C4-2B (cell line): ENCODE measurements at regions not wholly inside any gene's neighbourhood (a gene's known extent, or its start where the extent isn't known, plus 50 kb on each side); places are given as distances from the start of the nearest gene placed in this dataset.

Experiments used
- ZFX ChIP-seq: fragments of 450-650 bp; IDR thresholded peaks from 2 replicates; pipeline ENCODE4 v1.6.1; 2017
- TF ChIP-seq, protein P1 (sequence below): fragments of 450-650 bp; conservative IDR thresholded peaks from 2 replicates; pipeline ENCODE4 v1.5.1; 2017; ENCODE audit warnings: mild to moderate bottlenecking

DNA sequence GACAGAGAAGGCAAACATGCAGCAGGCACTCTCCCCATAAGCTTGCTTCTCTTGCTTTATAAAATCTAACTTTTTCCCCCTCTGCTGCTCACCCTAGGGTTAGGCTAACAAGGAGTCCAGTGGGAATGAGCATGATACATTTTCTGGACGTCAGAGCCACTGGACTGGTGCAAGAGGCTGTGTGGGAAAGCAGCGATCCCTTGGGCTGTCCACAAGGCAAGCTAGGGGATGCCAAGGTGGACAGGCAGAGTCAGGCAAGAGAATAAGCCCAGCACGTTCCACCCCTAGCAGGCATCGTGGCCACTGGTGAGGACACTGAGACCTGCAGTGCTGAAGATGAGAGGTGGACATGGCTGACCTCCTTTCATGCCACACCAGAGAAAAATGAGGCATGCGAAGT, 290.9 kb upstream of the ZMIZ1 start:
- TF ChIP-seq, protein P1, sequence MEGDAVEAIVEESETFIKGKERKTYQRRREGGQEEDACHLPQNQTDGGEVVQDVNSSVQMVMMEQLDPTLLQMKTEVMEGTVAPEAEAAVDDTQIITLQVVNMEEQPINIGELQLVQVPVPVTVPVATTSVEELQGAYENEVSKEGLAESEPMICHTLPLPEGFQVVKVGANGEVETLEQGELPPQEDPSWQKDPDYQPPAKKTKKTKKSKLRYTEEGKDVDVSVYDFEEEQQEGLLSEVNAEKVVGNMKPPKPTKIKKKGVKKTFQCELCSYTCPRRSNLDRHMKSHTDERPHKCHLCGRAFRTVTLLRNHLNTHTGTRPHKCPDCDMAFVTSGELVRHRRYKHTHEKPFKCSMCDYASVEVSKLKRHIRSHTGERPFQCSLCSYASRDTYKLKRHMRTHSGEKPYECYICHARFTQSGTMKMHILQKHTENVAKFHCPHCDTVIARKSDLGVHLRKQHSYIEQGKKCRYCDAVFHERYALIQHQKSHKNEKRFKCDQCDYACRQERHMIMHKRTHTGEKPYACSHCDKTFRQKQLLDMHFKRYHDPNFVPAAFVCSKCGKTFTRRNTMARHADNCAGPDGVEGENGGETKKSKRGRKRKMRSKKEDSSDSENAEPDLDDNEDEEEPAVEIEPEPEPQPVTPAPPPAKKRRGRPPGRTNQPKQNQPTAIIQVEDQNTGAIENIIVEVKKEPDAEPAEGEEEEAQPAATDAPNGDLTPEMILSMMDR = no peak
- TF ChIP-seq ZFX = no peak
